Limb (tissue), 2 donors: ENCODE measurements at regions not wholly inside any gene's neighbourhood (a gene's known extent, or its start where the extent isn't known, plus 50 kb on each side); places are given as distances from the start of the nearest gene placed in this dataset.
"Not testable (repeated sequence)": the region's sequence is repeated elsewhere in the genome, so short reads cannot be mapped to it uniquely, and the experiment has no call there.

Experiments used
- DNase-seq, 2 donors: peaks; one replicate each; pipeline ENCODE4 v3.0.0-alpha.2; 2016; ENCODE audit errors: extremely low spot score in 2 of 2

- DNase-seq = no peak
These were observed 62.1 kb upstream of the TEKT1 start for GRCh38 chr17:6893382-6894205.

- DNase-seq = no peak
These were observed 62.6 kb upstream of the TEKT1 start for GRCh38 chr17:6894206-6894528.

GRCh38 chr17:6901086-6901485 is 69.6 kb upstream of the TEKT1 start:
- no peak for DNase-seq

GRCh38 chr17:6903326-6903900 is 71.9 kb upstream of the TEKT1 start:
- no peak for DNase-seq

- DNase-seq = no peak
These were observed 77.3 kb upstream of the TEKT1 start for GRCh38 chr17:6908807-6909206.

- peak in 1 of 2 donors; percentile 62 for DNase-seq
These were observed 79.6 kb upstream of the TEKT1 start for GRCh38 chr17:6910987-6911603.

- no peak for DNase-seq
These were observed 80.9 kb upstream of the TEKT1 start for GRCh38 chr17:6912110-6913051.

GRCh38 chr17:6913608-6914443 is 82.0 kb upstream of the ALOX12 start:
- peak; percentile 39 to 78 for DNase-seq

GRCh38 chr17:6914711-6915110 is 81.1 kb upstream of the ALOX12 start:
- DNase-seq = no peak

- DNase-seq = no peak
These were observed 80.2 kb upstream of the ALOX12 start for GRCh38 chr17:6915620-6916019.

GRCh38 chr17:6919158-6919557 is 76.7 kb upstream of the ALOX12 start:
- DNase-seq = no peak

- DNase-seq = no peak
These were observed 72.5 kb upstream of the ALOX12 start for GRCh38 chr17:6923385-6923784.

- DNase-seq = no peak
These were observed 71.6 kb upstream of the ALOX12 start for GRCh38 chr17:6924208-6924607.

GRCh38 chr17:6926667-6927066 is 69.2 kb upstream of the ALOX12 start:
- DNase-seq = no peak

- DNase-seq = no peak
These were observed 68.3 kb upstream of the ALOX12 start for GRCh38 chr17:6927290-6928126.

GRCh38 chr17:6928193-6928592 is 67.7 kb upstream of the ALOX12 start:
- DNase-seq = no peak

GRCh38 chr17:6930749-6931148 is 65.1 kb upstream of the ALOX12 start:
- no peak for DNase-seq

GRCh38 chr17:6934544-6934943 is 61.3 kb upstream of the ALOX12 start:
- not testable (repeated sequence) for DNase-seq

- DNase-seq = no peak
These were observed 59.4 kb upstream of the ALOX12 start for GRCh38 chr17:6936370-6937028.
